ENCODE measurements at regions not wholly inside any gene's neighbourhood (a gene's known extent, or its start where the extent isn't known, plus 50 kb on each side); places are given as distances from the start of the nearest gene placed in this dataset.

GRCh38 chr11:127193950-127194349 is 193.4 kb upstream of the KIRREL3 start:
- Mint-ChIP-seq H3K27ac (no peak overlapping the region), H3K4me1 (no peaks in the 10 kb centered on the region), H3K27me3 (peaks cover 2% of the 10 kb centered on the region), H3K4me3 (no peak overlapping the region), H3K36me3 (no peaks in the 10 kb centered on the region), H3K9me3 (peaks cover 6% of the 10 kb centered on the region)

GRCh38 chr11:127191689-127192088 is 191.1 kb upstream of the KIRREL3 start:
- H3K4me3 Mint-ChIP-seq, result no peak overlapping the region

GRCh38 chr11:127191261-127191660 is 190.7 kb upstream of the KIRREL3 start:
- no peaks in the 10 kb centered on the region for H3K36me3 Mint-ChIP-seq
- H3K4me3 Mint-ChIP-seq, result no peak overlapping the region
- H3K9me3 Mint-ChIP-seq, result peaks cover 11% of the 10 kb centered on the region
- H3K27me3 Mint-ChIP-seq, result peaks cover 3% of the 10 kb centered on the region
- no peaks in the 10 kb centered on the region for H3K4me1 Mint-ChIP-seq
- no peak overlapping the region for H3K27ac Mint-ChIP-seq

More at GRCh38 chr11:127191689-127192088, 191.1 kb upstream of the KIRREL3 start:
- peaks cover 5% of the 10 kb centered on the region for H3K27me3 Mint-ChIP-seq
- H3K36me3 Mint-ChIP-seq, result no peaks in the 10 kb centered on the region
- peaks cover 14% of the 10 kb centered on the region for H3K9me3 Mint-ChIP-seq
- H3K4me1 Mint-ChIP-seq, result no peaks in the 10 kb centered on the region
- no peak overlapping the region for H3K27ac Mint-ChIP-seq

GRCh38 chr11:127182586-127183203 is 182.1 kb upstream of the KIRREL3 start:
- Mint-ChIP-seq H3K36me3 (no peaks in the 10 kb centered on the region), H3K27me3 (peaks cover 3% of the 10 kb centered on the region), H3K4me3 (no peak overlapping the region), H3K4me1 (no peaks in the 10 kb centered on the region), H3K27ac (no peak overlapping the region), H3K9me3 (peaks cover 7% of the 10 kb centered on the region)

GRCh38 chr11:127157225-127157624 is 156.7 kb upstream of the KIRREL3 start:
- H3K27ac Mint-ChIP-seq, result no peak overlapping the region
- no peaks in the 10 kb centered on the region for H3K4me1 Mint-ChIP-seq
- no peaks in the 10 kb centered on the region for H3K9me3 Mint-ChIP-seq
- H3K4me3 Mint-ChIP-seq, result no peak overlapping the region
- H3K27me3 Mint-ChIP-seq, result peaks cover 2% of the 10 kb centered on the region
- no peaks in the 10 kb centered on the region for H3K36me3 Mint-ChIP-seq

- no peaks in the 10 kb centered on the region for H3K4me1 Mint-ChIP-seq
- H3K36me3 Mint-ChIP-seq, result no peaks in the 10 kb centered on the region
- H3K27me3 Mint-ChIP-seq, result peaks cover 3% of the 10 kb centered on the region
- H3K4me3 Mint-ChIP-seq, result no peak overlapping the region
- H3K27ac Mint-ChIP-seq, result no peak overlapping the region
- no peaks in the 10 kb centered on the region for H3K9me3 Mint-ChIP-seq
These were observed 148.8 kb upstream of the KIRREL3 start for GRCh38 chr11:127149410-127149809.

- H3K27me3 Mint-ChIP-seq, result no peaks in the 10 kb centered on the region
- H3K27ac Mint-ChIP-seq, result no peak overlapping the region
- H3K4me3 Mint-ChIP-seq, result no peak overlapping the region
- no peaks in the 10 kb centered on the region for H3K4me1 Mint-ChIP-seq
- H3K36me3 Mint-ChIP-seq, result no peaks in the 10 kb centered on the region
- no peaks in the 10 kb centered on the region for H3K9me3 Mint-ChIP-seq
These were observed 142.7 kb upstream of the KIRREL3 start for GRCh38 chr11:127143251-127143650.

- no peaks in the 10 kb centered on the region for H3K36me3 Mint-ChIP-seq
- H3K9me3 Mint-ChIP-seq, result no peaks in the 10 kb centered on the region
- no peak overlapping the region for H3K27ac Mint-ChIP-seq
- no peaks in the 10 kb centered on the region for H3K4me1 Mint-ChIP-seq
- no peak overlapping the region for H3K4me3 Mint-ChIP-seq
- H3K27me3 Mint-ChIP-seq, result no peaks in the 10 kb centered on the region
These were observed 138.0 kb upstream of the KIRREL3 start for GRCh38 chr11:127138613-127139012.

GRCh38 chr11:127137771-127138280 is 137.3 kb upstream of the KIRREL3 start:
- Mint-ChIP-seq H3K4me3 (no peak overlapping the region), H3K27me3 (no peaks in the 10 kb centered on the region), H3K27ac (no peak overlapping the region), H3K9me3 (no peaks in the 10 kb centered on the region), H3K36me3 (no peaks in the 10 kb centered on the region), H3K4me1 (no peaks in the 10 kb centered on the region)

GRCh38 chr11:127136438-127136837 is 135.9 kb upstream of the KIRREL3 start:
- H3K4me3 Mint-ChIP-seq, result no peak overlapping the region
- no peaks in the 10 kb centered on the region for H3K4me1 Mint-ChIP-seq
- H3K27me3 Mint-ChIP-seq, result peaks cover 1% of the 10 kb centered on the region
- no peak overlapping the region for H3K27ac Mint-ChIP-seq
- no peaks in the 10 kb centered on the region for H3K36me3 Mint-ChIP-seq
- no peaks in the 10 kb centered on the region for H3K9me3 Mint-ChIP-seq

GRCh38 chr11:127135256-127135655 is 134.7 kb upstream of the KIRREL3 start:
- H3K4me1 Mint-ChIP-seq, result no peaks in the 10 kb centered on the region
- no peak overlapping the region for H3K4me3 Mint-ChIP-seq
- no peak overlapping the region for H3K27ac Mint-ChIP-seq
- no peaks in the 10 kb centered on the region for H3K36me3 Mint-ChIP-seq
- H3K9me3 Mint-ChIP-seq, result no peaks in the 10 kb centered on the region
- peaks cover 1% of the 10 kb centered on the region for H3K27me3 Mint-ChIP-seq

- H3K4me3 Mint-ChIP-seq, result no peak overlapping the region
- peaks cover 1% of the 10 kb centered on the region for H3K27me3 Mint-ChIP-seq
- no peaks in the 10 kb centered on the region for H3K36me3 Mint-ChIP-seq
- no peaks in the 10 kb centered on the region for H3K9me3 Mint-ChIP-seq
- H3K4me1 Mint-ChIP-seq, result no peaks in the 10 kb centered on the region
- no peak overlapping the region for H3K27ac Mint-ChIP-seq
These were observed 132.5 kb upstream of the KIRREL3 start for GRCh38 chr11:127133061-127133460.

GRCh38 chr11:127130321-127130720 is 129.8 kb upstream of the KIRREL3 start:
- no peak overlapping the region for H3K4me3 Mint-ChIP-seq
- H3K27me3 Mint-ChIP-seq, result peaks cover 1% of the 10 kb centered on the region
- no peak overlapping the region for H3K27ac Mint-ChIP-seq
- no peaks in the 10 kb centered on the region for H3K9me3 Mint-ChIP-seq
- no peaks in the 10 kb centered on the region for H3K4me1 Mint-ChIP-seq
- H3K36me3 Mint-ChIP-seq, result no peaks in the 10 kb centered on the region

- Mint-ChIP-seq H3K4me3 (no peak overlapping the region), H3K27me3 (no peaks in the 10 kb centered on the region), H3K36me3 (no peaks in the 10 kb centered on the region), H3K27ac (no peak overlapping the region), H3K9me3 (no peaks in the 10 kb centered on the region), H3K4me1 (no peaks in the 10 kb centered on the region)
These were observed 126.4 kb upstream of the KIRREL3 start for GRCh38 chr11:127126986-127127385.

GRCh38 chr11:127119356-127119755 is 118.8 kb upstream of the KIRREL3 start:
- Mint-ChIP-seq H3K4me1 (no peaks in the 10 kb centered on the region), H3K9me3 (no peaks in the 10 kb centered on the region), H3K27ac (no peak overlapping the region)

GRCh38 chr11:127118811-127119210 is 118.2 kb upstream of the KIRREL3 start:
- Mint-ChIP-seq H3K27me3 (peaks cover 1% of the 10 kb centered on the region), H3K27ac (no peak overlapping the region), H3K36me3 (no peaks in the 10 kb centered on the region), H3K4me3 (no peak overlapping the region), H3K4me1 (no peaks in the 10 kb centered on the region), H3K9me3 (no peaks in the 10 kb centered on the region)

More at GRCh38 chr11:127119356-127119755, 118.8 kb upstream of the KIRREL3 start:
- H3K27me3 Mint-ChIP-seq, result peaks cover 1% of the 10 kb centered on the region
- H3K4me3 Mint-ChIP-seq, result no peak overlapping the region
- no peaks in the 10 kb centered on the region for H3K36me3 Mint-ChIP-seq

- no peak overlapping the region for H3K27ac Mint-ChIP-seq
- H3K4me1 Mint-ChIP-seq, result no peaks in the 10 kb centered on the region
These were observed 116.7 kb upstream of the KIRREL3 start for GRCh38 chr11:127117231-127117739.

More at GRCh38 chr11:127117231-127117739, 116.7 kb upstream of the KIRREL3 start:
- Mint-ChIP-seq H3K9me3 (no peaks in the 10 kb centered on the region), H3K4me3 (no peak overlapping the region), H3K27me3 (peaks cover 1% of the 10 kb centered on the region), H3K36me3 (no peaks in the 10 kb centered on the region)

Data from activated naive CD4-positive, alpha-beta T cell treated with anti-CD3 and anti-CD28 coated beads, Interleukin-2, amount 50 U/mL, for 24 hours (primary cell).